ENCODE measurements at regions not wholly inside any gene's neighbourhood (a gene's known extent, or its start where the extent isn't known, plus 50 kb on each side); places are given as distances from the start of the nearest gene placed in this dataset.

DNA sequence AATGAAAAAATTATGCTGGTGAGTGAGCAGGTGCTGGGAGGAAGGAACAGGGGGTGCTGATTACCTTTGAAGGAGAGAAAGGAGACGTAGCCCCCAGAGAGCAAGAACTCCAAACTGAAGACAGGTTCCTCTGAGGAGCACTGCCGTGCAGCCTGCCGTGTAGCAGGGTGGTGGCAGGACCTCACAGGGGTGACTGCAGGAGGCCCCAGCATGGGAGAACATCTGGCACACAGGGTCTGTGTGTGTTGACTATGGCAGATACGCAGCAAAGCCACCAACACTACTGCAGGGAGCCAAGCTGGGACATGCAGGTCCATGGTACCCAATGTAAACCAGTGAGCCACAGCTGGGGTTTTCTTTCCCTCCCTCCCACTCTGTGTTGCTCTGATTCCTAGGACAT, 192.1 kb upstream of the PDE1C start:
- TF ChIP-seq, protein P1, sequence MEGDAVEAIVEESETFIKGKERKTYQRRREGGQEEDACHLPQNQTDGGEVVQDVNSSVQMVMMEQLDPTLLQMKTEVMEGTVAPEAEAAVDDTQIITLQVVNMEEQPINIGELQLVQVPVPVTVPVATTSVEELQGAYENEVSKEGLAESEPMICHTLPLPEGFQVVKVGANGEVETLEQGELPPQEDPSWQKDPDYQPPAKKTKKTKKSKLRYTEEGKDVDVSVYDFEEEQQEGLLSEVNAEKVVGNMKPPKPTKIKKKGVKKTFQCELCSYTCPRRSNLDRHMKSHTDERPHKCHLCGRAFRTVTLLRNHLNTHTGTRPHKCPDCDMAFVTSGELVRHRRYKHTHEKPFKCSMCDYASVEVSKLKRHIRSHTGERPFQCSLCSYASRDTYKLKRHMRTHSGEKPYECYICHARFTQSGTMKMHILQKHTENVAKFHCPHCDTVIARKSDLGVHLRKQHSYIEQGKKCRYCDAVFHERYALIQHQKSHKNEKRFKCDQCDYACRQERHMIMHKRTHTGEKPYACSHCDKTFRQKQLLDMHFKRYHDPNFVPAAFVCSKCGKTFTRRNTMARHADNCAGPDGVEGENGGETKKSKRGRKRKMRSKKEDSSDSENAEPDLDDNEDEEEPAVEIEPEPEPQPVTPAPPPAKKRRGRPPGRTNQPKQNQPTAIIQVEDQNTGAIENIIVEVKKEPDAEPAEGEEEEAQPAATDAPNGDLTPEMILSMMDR (IDR thresholded peaks at IDR 0.05), result no peak
- Mint-ChIP-seq H3K4me1 (ENCODE audit: unreplicated experiment) (no peaks in the 10 kb centered on the region), H3K36me3 (ENCODE audit: unreplicated experiment) (no peaks in the 10 kb centered on the region), H3K4me3 (ENCODE audit: unreplicated experiment) (no peak overlapping the region), H3K9me3 (ENCODE audit: unreplicated experiment) (no peaks in the 10 kb centered on the region), H3K27ac (ENCODE audit: unreplicated experiment) (no peak overlapping the region), H3K27me3 (ENCODE audit: unreplicated experiment) (peaks cover 19% of the 10 kb centered on the region)
- peak; percentile 66 for DNase-seq (ENCODE audit: extremely low spot score, unreplicated experiment)

GRCh38 chr7:32259931-32260596, 189.9 kb upstream of the PDE1C start:
- TF ChIP-seq, protein P1 (IDR thresholded peaks at IDR 0.05), result no peak
- H3K4me3 Mint-ChIP-seq (ENCODE audit: unreplicated experiment), result no peak overlapping the region
- peak; percentile 42 for DNase-seq (ENCODE audit: extremely low spot score, unreplicated experiment)
- H3K4me1 Mint-ChIP-seq (ENCODE audit: unreplicated experiment), result no peaks in the 10 kb centered on the region
- no peaks in the 10 kb centered on the region for H3K9me3 Mint-ChIP-seq (ENCODE audit: unreplicated experiment)
- peaks cover 11% of the 10 kb centered on the region for H3K27me3 Mint-ChIP-seq (ENCODE audit: unreplicated experiment)
- H3K27ac Mint-ChIP-seq (ENCODE audit: unreplicated experiment), result no peak overlapping the region
- H3K36me3 Mint-ChIP-seq (ENCODE audit: unreplicated experiment), result no peaks in the 10 kb centered on the region

GRCh38 chr7:32258265-32258664, 188.1 kb upstream of the PDE1C start:
- Mint-ChIP-seq H3K27ac (ENCODE audit: unreplicated experiment) (no peak overlapping the region), H3K27me3 (ENCODE audit: unreplicated experiment) (peaks cover 6% of the 10 kb centered on the region), H3K4me1 (ENCODE audit: unreplicated experiment) (no peaks in the 10 kb centered on the region), H3K9me3 (ENCODE audit: unreplicated experiment) (no peaks in the 10 kb centered on the region), H3K4me3 (ENCODE audit: unreplicated experiment) (no peak overlapping the region), H3K36me3 (ENCODE audit: unreplicated experiment) (no peaks in the 10 kb centered on the region)
- DNase-seq (ENCODE audit: extremely low spot score, unreplicated experiment), result peak; percentile 46
- TF ChIP-seq, protein P1 (IDR thresholded peaks at IDR 0.05), result no peak

GRCh38 chr7:32257621-32258020, 187.4 kb upstream of the PDE1C start:
- Mint-ChIP-seq H3K4me1 (ENCODE audit: unreplicated experiment) (no peaks in the 10 kb centered on the region), H3K9me3 (ENCODE audit: unreplicated experiment) (no peaks in the 10 kb centered on the region), H3K27me3 (ENCODE audit: unreplicated experiment) (peaks cover 6% of the 10 kb centered on the region), H3K36me3 (ENCODE audit: unreplicated experiment) (no peaks in the 10 kb centered on the region), H3K27ac (ENCODE audit: unreplicated experiment) (no peak overlapping the region), H3K4me3 (ENCODE audit: unreplicated experiment) (no peak overlapping the region)
- peak; percentile 48 for DNase-seq (ENCODE audit: extremely low spot score, unreplicated experiment)
- TF ChIP-seq, protein P1 (IDR thresholded peaks at IDR 0.05), result no peak

DNA sequence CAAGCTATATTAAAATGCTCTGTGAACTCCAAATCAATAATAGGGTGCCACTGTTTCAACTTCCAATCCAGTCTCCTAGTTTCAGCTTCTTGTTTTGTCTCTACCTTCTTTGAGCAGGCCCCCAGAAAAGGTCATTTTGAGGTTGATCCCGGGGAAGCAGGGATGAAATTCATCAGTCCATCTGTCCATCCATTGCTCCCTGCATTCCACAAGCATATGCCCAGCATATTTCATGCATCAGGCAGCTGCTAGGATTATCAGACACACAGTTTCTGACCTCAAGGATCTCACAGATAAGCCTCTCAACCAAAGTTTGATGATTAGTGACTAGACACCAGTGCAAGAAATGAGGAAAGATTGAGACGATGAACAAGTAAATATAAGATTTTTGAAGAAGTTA, 186.6 kb upstream of the PDE1C start:
- Mint-ChIP-seq H3K4me3 (ENCODE audit: unreplicated experiment) (no peak overlapping the region), H3K4me1 (ENCODE audit: unreplicated experiment) (no peaks in the 10 kb centered on the region), H3K36me3 (ENCODE audit: unreplicated experiment) (no peaks in the 10 kb centered on the region), H3K9me3 (ENCODE audit: unreplicated experiment) (no peaks in the 10 kb centered on the region), H3K27ac (ENCODE audit: unreplicated experiment) (no peak overlapping the region), H3K27me3 (ENCODE audit: unreplicated experiment) (peaks cover 10% of the 10 kb centered on the region)
- DNase-seq (ENCODE audit: extremely low spot score, unreplicated experiment), result peak; percentile 23
- TF ChIP-seq, protein P1 (IDR thresholded peaks at IDR 0.05), result no peak

Data from osteocyte (in vitro differentiated cells).